Fibroblast of lung (primary cell): ENCODE measurements at regions not wholly inside any gene's neighbourhood (a gene's known extent, or its start where the extent isn't known, plus 50 kb on each side); places are given as distances from the start of the nearest gene placed in this dataset.

Experiments used
- EZH2 ChIP-seq: IDR thresholded peaks from 2 replicates; pipeline ENCODE4 v1.5.1; 2012; ENCODE audit warnings: low read length, control low read depth, mild to moderate bottlenecking; ENCODE audit errors: missing control alignments
- TF ChIP-seq, protein P1 (sequence below), 2 donors: IDR thresholded peaks in 1 of 2; conservative IDR thresholded peaks in 1 of 2; 1 replicate in 1 of 2; 2 replicates in 1 of 2; pipeline ENCODE4 v1.5.1; 2011 to 2012; ENCODE audit warnings: low read length in 2 of 2, control low read depth in 1 of 2, inconsistent platforms in 1 of 2, low read depth in 1 of 2, mild to moderate bottlenecking in 1 of 2

GRCh38 chr5:116842514-116842961 lies 267.9 kb upstream of the SEMA6A start:
- TF ChIP-seq, protein P1, sequence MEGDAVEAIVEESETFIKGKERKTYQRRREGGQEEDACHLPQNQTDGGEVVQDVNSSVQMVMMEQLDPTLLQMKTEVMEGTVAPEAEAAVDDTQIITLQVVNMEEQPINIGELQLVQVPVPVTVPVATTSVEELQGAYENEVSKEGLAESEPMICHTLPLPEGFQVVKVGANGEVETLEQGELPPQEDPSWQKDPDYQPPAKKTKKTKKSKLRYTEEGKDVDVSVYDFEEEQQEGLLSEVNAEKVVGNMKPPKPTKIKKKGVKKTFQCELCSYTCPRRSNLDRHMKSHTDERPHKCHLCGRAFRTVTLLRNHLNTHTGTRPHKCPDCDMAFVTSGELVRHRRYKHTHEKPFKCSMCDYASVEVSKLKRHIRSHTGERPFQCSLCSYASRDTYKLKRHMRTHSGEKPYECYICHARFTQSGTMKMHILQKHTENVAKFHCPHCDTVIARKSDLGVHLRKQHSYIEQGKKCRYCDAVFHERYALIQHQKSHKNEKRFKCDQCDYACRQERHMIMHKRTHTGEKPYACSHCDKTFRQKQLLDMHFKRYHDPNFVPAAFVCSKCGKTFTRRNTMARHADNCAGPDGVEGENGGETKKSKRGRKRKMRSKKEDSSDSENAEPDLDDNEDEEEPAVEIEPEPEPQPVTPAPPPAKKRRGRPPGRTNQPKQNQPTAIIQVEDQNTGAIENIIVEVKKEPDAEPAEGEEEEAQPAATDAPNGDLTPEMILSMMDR (conservative IDR thresholded peaks at IDR 0.05 in 1 of 2, IDR thresholded peaks at IDR 0.05 in 1 of 2; ENCODE audit: low read depth in 1 of 2, low read length in 2 of 2) = no peak
- no peak for TF ChIP-seq EZH2
